CD4-positive, alpha-beta T cell treated with Interleukin-17A for 4 hours (primary cell): ENCODE measurements at regions not wholly inside any gene's neighbourhood (a gene's known extent, or its start where the extent isn't known, plus 50 kb on each side); places are given as distances from the start of the nearest gene placed in this dataset.

Experiments
- DNase-seq: peaks from one replicate; pipeline ENCODE4 v3.0.0-alpha.2; 2020; ENCODE audit warnings: mixed read lengths

DNA sequence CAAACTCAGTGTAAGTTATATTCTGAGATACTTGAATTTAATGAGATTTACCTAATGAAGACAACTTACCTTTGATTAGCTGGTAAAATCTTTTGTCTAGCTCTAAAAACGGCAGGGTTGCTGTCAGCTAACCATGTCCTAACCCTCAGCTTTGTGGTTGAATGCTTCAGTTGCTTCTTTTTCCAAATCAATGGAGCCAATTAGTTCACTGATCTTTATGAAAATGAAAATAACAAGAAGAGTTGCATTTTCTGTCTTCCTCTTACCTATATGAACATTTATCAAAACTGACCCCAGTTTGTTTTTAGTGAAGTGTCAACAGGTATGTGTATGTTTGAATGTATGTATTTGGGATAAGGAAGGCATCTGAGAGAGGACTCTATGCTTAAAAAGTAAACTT lies 253.1 kb upstream of the MTPN start:
- no peak for DNase-seq

DNA sequence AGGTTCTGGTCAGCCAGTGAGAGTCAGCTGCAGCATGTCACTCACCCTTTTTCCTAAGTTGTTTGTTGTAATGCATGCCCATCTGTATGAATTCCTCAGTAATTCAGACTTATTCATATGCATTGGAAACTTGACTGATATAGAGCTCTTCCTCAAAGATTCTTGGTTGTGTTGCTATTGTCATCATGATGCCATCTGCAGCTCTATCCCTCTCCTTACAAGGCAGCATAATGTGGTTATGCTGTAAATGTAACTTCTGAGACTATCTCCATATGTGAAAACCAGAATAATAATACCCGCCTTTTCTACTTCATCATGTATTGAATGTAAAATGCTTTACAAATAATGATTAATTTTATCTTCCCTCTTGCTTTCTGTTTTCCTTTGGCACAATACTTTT lies 252.6 kb upstream of the MTPN start:
- no peak for DNase-seq

DNA sequence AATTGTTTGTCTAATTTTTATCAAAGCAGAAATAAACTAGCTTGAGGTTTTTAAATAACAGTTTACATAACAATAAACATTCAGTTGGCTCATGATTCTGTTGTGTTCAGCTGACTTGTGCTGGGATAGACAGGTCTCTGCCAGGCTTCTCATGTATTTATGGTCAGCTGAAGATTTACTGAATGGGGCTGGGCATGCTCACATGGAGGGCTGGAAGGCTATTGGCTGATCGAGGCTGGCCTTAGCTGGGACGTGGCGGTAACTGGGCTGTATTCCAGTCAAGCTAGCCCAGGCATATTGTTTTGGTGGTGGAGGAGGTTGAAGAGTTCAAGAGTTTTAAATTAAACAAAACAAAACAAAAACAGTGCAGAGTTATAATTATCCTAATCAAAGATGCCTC lies 251.0 kb upstream of the MTPN start:
- no peak for DNase-seq

DNA sequence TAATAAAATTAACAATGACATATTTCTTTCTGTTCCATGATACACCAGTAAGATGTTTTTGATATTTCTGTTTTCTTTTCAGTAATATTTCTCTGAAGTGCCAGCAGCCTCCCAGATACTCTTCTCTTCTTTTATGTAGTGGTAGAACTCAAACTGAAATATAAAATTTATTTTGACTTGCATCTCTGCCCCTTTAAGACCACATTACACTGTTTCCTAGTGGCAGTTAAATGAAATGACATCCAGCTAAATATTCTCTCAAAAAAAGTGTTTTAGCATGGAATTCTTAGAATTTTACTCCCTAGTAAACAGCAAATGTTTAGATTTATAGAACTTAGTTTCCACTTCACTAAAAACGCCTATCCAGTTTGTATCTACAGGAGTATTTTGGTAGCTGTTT lies 237.2 kb upstream of the MTPN start:
- no peak for DNase-seq

DNA sequence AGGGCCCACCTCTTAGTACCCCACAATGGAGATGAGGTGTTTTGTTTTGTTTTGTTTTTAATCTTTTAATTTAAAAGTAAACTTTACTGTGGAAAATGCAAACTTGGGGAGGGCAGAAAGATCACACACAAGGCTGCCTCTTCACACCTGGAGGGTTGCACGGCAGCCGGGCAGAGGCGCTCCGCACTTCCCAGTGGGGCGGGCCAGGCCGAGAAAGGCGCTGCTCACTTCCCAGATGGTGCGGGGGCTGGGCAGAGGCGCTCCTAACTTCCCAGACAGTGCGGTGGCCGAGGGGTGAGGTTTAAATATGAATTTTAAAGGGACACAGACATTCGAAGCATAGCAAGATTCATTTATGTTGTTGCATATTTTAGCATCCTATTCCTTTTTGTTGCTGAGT lies 235.9 kb upstream of the MTPN start:
- DNase-seq = no peak

DNA sequence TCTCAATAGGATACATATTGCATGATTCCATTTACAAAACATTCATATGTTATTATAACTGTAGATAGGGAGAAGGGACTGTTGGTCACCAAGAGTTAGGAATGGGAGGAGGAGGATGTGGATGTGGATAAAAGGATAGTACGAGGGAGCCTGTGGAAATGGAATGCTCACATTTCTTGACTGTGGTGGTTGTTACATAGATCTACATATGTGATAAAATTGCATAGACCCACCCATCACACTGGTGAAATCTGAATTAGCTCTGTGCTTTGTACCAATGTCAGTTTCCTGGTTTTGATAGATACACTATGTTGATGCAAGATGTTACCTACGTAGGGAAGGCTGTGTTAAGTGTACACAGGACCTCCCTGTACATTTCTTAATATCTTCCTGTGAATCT lies 233.5 kb upstream of the MTPN start:
- DNase-seq = no peak

DNA sequence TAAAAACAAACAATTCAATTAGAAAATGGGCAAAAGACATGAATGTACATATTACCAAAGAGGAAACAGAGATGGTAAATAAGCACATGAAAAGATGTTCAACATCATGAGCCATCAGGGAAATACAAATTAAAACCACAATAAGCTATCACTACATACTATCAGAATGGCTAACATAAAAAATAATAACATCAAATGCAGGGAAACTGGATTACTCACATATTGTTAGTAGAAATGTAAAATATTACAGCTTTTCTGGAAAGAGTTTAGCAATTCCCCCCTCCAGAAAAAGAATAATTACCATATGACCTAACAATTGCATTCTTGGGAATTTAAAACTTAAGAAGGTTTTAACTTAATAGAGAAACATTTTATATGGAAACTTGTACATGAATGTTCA lies 232.9 kb upstream of the MTPN start:
- DNase-seq = no peak

DNA sequence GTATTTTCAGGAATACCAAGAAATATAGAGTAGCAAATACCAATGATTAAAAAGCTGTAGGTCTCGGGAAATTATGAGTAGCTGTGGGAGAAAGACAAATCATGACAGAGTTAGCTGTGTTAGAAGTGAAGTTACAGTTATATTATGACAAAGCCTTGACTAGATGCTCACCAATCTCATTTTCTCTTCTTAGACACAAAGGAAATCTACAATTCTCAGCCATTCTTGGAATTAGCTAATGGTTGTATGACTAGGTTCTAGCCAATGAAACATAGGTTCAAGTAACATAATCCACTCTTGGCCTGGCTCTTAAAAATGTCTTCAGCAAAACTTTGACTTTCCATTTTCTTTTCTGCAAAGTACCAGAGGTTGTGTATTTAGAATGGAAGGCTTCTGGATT lies 228.8 kb upstream of the MTPN start:
- DNase-seq = no peak

DNA sequence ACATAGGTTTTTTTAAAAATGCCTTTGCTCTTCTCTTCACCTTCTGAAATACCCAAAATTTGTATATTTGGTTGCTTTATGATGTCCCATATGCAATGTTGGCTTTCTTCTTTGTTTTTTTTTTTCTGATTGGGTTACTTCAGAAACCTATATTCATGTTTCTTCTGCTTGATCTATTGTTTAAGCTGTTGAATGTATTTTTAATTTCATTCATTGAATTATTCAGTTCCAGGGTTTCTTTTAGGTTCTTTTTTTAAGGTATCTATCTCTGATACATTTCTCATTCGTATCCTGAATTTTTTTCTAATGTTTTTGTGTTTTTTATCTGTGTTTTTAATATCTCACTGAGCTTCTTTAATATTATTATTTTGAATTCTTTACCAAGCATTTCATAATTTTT lies 221.0 kb upstream of the MTPN start:
- DNase-seq = no peak

DNA sequence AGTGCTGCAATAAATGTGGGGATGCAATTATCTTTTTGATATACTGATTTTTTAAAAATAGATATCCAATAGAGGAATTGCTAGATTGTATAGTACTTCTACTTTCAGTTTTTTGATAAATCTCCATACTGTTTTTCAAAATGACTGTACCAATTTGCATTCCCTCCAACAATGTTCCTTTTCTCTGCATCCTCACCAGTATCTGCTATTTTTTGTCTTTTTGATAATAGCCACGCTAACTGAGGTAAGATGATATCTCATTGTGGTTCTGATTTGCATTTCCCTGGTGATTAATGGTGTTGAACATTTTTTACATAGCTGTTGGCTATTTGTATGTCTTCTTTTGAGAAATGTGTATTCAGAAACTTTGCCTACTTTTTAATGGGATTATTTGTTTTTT lies 217.7 kb upstream of the MTPN start:
- no peak for DNase-seq

DNA sequence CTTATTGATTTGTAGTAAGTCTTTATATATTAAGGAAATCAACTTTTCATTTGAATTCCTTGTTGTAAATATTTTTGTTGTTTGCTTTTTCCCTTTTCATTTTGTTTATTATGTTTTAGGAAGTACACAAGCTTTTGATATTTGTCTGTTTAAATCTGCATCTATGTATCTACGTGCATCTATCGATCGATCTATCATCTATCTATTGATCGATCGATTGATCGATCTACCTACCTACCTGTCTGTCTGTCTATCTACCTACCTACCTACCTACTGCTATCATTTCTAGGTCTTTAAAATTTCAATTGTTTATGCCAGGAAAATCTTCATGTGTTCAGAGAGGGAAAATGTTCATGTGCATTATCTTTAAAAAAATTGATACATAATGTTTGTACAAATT lies 216.8 kb upstream of the MTPN start:
- no peak for DNase-seq

DNA sequence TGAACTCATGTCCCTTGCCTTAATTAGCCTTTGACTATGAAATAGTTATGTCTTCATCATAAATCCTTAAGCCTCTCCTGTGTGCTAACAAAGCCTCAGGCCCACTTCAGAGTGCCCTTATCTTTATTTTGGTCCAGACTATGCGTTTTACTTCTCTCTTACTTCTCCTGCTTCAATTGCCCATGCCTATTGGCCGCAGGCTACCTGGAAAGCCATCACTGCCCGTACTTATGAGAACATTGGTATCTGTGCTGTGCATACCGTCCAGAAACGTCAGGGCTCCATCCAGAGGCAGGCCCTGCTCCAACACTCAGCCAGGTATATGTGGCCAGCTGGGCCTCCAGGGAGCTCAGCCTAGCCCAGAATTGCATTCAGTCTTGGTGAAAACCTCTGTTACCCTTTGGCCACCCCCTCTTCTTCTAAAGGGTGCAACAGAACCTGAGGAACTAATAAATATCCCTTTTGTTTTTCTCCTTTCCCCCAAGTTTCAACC lies 212.4 kb upstream of the MTPN start:
- no peak for DNase-seq

DNA sequence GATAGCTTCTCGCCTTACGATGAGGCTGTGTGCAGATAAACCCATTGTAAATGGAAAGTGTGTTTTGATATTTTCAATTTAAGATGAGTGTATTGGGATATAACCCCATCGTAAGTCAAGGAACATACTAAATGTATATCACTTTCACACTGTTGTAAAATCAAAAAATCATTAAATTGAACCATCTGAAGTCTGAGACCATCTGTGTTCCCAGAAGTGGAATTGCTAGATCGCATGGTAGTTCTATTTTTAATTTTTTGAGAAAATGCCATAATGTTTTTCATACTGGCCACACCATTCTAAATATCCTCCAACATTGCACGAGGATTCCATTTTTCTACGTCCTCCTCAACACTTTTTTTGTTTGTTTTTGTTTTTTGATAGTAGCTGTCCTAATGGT lies 209.1 kb upstream of the MTPN start:
- DNase-seq = no peak

DNA sequence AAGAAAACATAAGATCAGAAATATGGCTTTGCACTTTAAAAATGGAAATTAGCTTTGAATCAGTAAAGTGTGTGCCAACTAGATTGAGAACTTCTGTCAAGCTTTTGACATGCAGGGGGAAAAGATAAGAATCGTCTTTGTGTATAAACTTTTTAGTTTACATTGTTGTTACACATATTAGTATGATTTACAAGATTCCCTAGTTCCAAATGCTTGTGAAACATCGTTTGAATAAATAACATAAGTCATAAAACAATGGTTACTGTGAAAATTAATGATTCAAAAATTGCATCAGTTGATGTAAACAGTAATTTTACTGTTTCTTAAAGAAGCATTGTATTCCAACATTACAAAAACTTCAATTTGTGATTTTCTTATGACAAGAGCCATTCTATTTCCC lies 207.6 kb upstream of the MTPN start:
- no peak for DNase-seq

DNA sequence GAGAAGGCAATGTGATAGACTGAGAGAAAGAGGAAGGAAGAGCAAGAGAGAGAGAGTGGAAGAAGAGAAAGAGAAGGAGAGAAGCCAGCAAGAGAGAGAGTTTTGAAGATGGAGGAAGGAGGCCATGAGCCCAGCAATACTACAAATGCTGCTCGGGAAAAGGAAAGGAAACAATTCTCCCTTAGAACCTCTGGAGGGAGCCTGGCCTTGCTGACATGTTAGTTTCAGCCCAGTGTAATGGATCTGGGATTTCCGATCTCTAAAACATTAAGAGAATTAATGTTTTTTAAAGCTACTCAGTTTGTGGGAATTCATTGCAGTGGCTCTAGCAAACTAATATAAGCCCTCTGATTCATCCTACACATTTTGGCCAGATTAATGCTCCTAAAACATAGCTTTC lies 206.8 kb upstream of the MTPN start:
- no peak for DNase-seq

DNA sequence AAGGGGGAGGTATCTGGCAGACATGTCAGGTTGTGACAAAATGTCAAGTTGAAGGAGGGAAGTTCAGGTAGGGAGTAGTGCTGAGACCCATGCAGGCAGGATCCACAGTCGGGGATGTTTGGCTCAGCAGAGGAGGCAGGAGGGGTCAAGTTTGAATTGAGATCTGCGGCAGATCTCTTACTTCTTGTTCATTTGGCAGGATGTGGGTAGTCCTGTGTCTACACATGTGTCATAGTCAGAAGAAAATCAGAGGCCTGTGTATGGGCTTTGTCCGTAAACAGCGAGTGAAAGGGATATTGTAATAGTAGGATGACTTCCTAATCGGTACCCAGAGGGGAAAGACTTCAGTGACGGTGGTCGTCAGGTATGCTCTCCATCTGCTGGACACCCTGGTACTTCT lies 203.8 kb upstream of the MTPN start:
- DNase-seq = no peak

DNA sequence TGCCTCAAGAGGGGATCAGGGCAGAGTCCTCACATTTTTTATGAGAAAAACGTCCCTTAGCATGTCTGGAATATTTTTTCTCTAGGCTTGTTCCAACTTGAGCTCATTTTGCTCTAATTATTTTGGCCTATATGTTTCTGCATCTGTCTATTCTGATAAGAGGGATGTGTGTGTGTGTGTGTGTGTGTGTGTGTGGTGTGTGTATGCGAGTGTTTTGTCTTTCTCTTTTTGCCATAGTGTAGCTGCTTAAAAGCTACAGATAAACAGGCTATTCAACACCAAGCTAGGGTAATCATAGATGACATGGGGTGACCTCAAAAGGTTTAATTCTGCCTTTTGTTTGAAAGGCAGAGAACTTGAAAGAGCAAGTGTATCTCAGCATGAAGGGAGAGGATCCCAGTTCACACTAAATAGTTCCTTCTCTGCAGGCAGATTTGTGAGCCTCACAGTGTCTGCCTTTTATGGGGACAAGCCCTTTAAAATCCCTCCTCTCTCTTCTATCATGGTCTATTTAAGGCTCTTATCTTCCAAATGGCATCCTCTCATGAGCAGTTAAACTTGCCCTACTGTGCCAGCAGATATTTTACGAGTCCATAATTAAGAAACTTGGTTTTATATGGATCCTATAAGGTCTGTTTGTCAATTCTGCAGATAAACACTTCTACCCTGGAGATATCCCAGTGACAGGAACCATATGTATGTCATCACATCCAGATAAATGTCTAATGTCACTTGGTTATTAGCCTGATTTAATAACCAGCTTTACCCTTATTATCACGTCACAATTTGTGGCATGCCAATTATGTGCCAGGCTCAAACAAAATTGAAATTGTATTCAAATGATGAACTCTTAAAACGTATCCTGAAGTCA lies 202.9 kb upstream of the MTPN start:
- DNase-seq = no peak

DNA sequence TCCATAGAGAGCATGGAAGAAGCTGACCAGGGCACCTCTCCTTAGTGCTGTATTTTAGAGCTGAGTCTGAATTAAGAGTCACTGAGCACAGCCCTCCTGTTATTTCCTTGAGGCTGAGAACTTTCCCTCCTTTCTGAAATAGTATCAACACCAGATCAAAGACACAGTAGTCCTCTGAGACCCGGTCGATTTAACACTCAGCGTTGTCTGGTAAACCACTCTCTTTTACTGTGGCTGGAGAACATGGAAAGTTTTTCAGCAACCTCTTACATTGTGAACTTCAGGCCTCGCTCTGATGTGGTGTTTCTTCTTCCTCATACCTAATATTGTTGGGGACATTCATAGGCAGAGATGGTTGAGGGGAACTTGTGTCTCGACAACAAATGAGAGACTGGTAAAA lies 202.0 kb upstream of the MTPN start:
- DNase-seq = no peak

DNA sequence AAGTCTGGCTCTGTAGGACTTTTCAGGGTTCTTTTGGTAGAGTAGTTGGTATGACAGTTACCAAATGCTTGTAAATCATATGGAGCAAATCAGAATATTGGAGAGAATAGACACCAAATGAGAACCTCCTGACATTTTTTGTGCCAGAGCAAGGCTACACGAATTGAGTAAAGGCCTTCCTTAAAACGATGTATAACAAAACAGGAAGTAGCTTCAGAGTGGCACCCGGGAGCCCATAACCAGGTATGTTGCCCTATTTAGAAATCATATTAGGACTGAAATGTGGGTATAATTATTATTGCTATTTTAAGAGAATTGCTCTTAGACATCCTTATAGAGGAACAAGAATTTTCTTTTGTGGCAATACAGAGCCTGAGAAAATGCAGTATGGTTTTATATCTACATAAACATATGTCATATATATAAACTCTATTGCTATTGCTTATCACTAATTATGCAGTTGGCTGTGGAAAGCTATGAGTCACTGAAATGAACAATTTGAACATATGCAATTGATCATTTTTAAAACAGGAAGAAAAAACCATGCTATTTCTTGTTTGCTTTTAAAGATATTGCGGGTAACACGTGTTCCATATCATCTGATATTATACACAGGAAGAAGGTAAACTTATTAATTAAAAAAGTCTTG lies 197.4 kb upstream of the MTPN start:
- DNase-seq = no peak

DNA sequence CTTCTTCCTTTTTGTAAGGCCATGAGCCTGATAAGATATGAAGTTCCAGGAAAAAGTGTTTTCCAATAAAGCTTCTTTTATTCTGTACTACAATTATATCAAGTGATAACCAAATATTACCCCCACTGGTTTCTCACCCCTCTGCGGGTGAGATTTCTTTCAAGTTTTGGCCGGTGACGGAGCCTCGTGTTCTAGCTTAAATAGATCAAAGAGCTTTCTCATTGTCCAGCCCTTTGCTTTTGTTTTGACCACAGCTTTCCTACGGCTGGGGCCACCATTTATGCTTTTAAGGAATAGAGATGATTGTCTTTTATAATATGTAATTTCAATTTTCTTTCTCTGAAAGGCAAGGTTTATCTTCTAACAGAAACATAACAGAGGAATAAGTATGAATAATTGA lies 196.7 kb upstream of the MTPN start:
- DNase-seq = no peak

DNA sequence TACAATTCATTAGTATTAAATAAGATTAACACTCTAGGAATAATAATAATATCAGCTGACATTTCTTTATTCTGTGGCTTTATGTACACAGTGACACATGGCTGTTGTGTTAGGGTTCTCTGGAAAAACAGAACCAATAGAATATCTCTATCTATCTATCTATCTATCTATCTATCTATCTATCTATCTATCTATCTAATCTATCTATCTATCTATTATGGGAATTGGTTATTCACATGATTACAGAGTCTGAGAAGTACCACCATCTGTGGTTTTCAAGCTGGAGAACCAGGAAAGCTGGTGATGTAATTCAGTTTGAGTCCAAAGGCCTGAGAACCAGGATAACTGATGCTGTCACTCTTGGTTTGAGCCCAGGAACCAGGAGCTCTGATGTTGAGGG lies 194.1 kb upstream of the MTPN start:
- no peak for DNase-seq

DNA sequence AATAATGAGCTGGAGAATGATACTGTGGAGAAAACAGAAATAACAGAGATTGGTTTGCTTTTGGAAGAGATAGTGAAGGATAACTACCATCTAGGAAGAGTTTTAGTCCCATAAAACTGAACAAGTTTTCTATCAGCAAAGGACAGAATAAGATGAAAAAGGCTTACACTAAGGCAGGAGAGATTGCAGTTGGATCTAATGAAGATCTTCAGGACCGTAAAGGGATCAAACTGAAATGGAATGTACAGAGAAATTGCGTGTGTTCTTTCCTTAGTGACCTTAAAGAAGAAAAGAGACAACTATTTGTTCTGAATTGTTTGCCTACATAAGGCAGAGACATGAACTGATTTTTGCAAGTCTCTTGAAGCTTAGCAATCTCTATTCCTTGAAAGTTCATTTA lies 191.7 kb upstream of the MTPN start:
- no peak for DNase-seq

DNA sequence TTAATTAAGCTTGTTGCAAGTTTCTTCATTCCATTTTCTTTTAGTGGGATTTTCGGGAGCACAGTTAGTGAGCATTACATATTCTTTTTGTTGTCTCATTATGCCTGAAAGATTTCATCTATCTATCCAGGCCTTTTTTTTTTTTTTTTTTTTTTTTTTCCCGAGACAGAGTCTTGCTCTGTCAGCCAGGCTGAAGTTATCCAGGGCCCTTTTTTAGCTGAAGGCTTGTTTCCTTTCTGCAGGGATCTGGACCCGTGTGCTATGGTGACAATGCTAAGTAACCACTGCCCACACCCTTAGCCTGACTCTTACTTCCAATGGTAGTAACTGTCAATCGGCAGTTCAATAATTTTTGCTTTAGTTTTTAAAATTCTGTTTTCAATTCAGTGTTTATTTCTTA lies 190.8 kb upstream of the MTPN start:
- DNase-seq = no peak

DNA sequence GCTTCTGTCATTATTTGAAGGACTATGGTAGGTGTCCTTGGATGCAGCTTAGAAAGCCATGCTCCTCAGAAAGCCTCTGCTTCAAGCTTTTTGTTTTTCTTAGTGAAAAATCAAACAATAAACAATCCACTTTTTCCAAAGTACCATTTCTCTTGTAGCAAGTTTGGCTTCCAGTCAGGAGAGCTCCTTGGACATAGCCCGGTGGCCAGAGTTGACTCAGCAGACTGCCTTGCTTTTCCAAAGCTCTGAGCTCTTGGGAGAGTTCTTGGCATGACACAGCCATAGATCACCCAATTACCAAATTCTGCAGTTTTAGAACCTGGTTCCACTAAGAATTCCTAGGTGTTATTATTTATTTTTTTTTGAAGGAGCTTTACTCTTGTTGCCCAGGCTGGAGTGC lies 189.4 kb upstream of the MTPN start:
- no peak for DNase-seq

DNA sequence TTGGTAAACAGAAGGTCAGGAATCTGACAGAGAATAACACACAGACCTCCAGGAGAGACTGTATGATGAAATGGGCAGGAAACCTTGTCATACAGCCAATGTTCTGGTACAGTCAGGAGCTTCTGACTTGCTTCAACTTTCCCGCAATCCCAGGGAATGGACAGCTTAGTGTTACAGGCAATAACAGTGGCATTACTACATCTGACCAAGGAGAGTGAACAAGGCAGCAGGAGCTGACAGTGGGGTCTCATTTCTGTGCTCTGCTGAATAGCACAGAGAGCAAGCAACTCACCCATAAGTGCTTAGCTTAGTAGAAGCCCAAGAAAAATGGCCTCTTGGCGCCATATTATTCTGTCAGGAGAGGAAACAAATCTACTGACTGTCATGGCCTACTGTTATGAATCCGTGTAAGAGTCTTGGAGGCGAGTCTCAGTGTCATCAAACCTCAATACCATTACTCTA lies 186.2 kb upstream of the MTPN start:
- DNase-seq = no peak
